ENCODE measurements at regions not wholly inside any gene's neighbourhood (a gene's known extent, or its start where the extent isn't known, plus 50 kb on each side); places are given as distances from the start of the nearest gene placed in this dataset.

- no peak for TF ChIP-seq CTCF (tag by site-specific recombination; IDR thresholded peaks at IDR 0.05)
- TF ChIP-seq ZBTB7A (tag by site-specific recombination; IDR thresholded peaks at IDR 0.05; ENCODE audit: low read depth) = no peak
- no peak for TF ChIP-seq ZNF76 (tag by site-specific recombination; IDR thresholded peaks at IDR 0.05; ENCODE audit: borderline replicate concordance, low read depth)
- no peak for TF ChIP-seq ZNF423 (tag by site-specific recombination; IDR thresholded peaks at IDR 0.05)
- TF ChIP-seq ZNF121 (tag by site-specific recombination; IDR thresholded peaks at IDR 0.05) = no peak
- no peak for TF ChIP-seq ZNF501 (tag by site-specific recombination; IDR thresholded peaks at IDR 0.05)
- no peak for TF ChIP-seq ZNF473 (tag by site-specific recombination; IDR thresholded peaks at IDR 0.05)
- no peak for TF ChIP-seq OVOL3 (tag by site-specific recombination; IDR thresholded peaks at IDR 0.05)
- no peak for TF ChIP-seq ZNF488 (tag by site-specific recombination; IDR thresholded peaks at IDR 0.05)
- no peak for TF ChIP-seq RBAK (tag by site-specific recombination; IDR thresholded peaks at IDR 0.05)
- TF ChIP-seq REST (tag by site-specific recombination; IDR thresholded peaks at IDR 0.05) = no peak
- no peak for TF ChIP-seq ZNF555 (tag by site-specific recombination; conservative IDR thresholded peaks at IDR 0.05)
- TF ChIP-seq ZNF140 (tag by site-specific recombination; IDR thresholded peaks at IDR 0.05) = no peak
Observed at GRCh38 chr2:4445821-4446220, 742.4 kb downstream of the DCDC2C start.
